ENCODE measurements at regions not wholly inside any gene's neighbourhood (a gene's known extent, or its start where the extent isn't known, plus 50 kb on each side); places are given as distances from the start of the nearest gene placed in this dataset.

DNA sequence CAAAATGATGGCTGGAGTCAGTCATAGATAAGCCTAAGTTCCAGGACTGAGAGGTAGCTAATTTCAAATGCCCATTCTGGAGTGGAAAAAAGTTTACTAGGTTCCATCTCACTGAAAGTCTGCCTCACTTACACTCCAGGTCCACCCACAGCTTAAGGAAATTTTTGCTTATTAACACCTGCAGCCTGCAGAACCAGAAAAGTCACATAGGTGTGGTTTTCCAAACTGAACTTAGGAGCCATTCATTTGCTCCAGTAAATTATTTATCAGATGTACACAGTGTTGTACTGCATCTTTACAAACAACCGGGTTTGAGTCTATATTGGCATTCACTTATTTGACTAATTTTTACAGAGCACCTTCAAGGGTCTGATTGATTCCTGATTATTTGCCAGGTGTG is 157.4 kb upstream of the ARID2 start:
- TF ChIP-seq, protein P1, sequence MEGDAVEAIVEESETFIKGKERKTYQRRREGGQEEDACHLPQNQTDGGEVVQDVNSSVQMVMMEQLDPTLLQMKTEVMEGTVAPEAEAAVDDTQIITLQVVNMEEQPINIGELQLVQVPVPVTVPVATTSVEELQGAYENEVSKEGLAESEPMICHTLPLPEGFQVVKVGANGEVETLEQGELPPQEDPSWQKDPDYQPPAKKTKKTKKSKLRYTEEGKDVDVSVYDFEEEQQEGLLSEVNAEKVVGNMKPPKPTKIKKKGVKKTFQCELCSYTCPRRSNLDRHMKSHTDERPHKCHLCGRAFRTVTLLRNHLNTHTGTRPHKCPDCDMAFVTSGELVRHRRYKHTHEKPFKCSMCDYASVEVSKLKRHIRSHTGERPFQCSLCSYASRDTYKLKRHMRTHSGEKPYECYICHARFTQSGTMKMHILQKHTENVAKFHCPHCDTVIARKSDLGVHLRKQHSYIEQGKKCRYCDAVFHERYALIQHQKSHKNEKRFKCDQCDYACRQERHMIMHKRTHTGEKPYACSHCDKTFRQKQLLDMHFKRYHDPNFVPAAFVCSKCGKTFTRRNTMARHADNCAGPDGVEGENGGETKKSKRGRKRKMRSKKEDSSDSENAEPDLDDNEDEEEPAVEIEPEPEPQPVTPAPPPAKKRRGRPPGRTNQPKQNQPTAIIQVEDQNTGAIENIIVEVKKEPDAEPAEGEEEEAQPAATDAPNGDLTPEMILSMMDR (IDR thresholded peaks at IDR 0.05; ENCODE audit: unreplicated experiment), result no peak
- no peak for DNase-seq (ENCODE audit: unreplicated experiment)
- intact Hi-C loops (cut with micrococcal nuclease), result no loop called here

DNA sequence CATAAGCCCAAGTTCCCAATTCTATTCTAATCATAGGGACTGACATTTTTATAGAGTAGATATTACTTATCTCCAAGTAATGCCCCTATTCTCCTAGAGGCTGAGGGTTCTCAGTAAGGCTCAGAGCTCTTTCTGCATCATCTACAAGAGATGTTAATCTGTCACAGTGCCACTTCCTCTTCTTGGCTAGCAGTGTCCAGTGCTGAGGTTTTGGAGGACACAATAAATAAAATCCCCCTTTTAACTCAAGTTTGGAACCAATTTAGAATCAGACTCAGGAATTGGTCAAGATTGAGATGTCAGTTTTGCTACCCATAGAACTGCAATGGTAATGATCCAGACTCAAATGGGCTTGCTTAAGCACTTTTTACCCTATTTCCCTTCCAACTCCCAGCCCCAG is 154.1 kb upstream of the ARID2 start:
- Mint-ChIP-seq H3K4me1 (ENCODE audit: insufficient read depth, unreplicated experiment) (no peaks in the 10 kb centered on the region), H3K4me3 (ENCODE audit: unreplicated experiment) (no peak overlapping the region), H3K27me3 (ENCODE audit: insufficient read depth, unreplicated experiment) (no peaks in the 10 kb centered on the region), H3K36me3 (ENCODE audit: insufficient read depth, unreplicated experiment) (no peaks in the 10 kb centered on the region), H3K27ac (ENCODE audit: low read depth, unreplicated experiment) (no peak overlapping the region), H3K9me3 (ENCODE audit: unreplicated experiment) (no peaks in the 10 kb centered on the region)
- TF ChIP-seq, protein P1 (IDR thresholded peaks at IDR 0.05; ENCODE audit: unreplicated experiment), result no peak
- DNase-seq (ENCODE audit: unreplicated experiment), result no peak
- POLR2A ChIA-PET, result no interaction called here
- intact Hi-C loops (cut with micrococcal nuclease), result no loop called here
- CTCF ChIA-PET, result interaction anchor here (1.7 kb wide), 1 partner anchor 31 kb away, joined by 6 read pairs; no protein-coding TSS in a partner anchor
- BruUV-seq (replicated peaks), result no TSS peak

More for the DNA sequence above, 157.4 kb upstream of the ARID2 start:
- BruUV-seq (replicated peaks), result no TSS peak
- ChIA-PET POLR2A (no interaction called here), CTCF (interaction anchor here (0.6 to 1.4 kb wide), 4 partner anchors 13 to 33 kb away, joined by 3 to 4 read pairs (median 4); no protein-coding TSS in a partner anchor)
- no peak overlapping the region for H3K4me3 Mint-ChIP-seq (ENCODE audit: unreplicated experiment)
- H3K36me3 Mint-ChIP-seq (ENCODE audit: insufficient read depth, unreplicated experiment), result no peaks in the 10 kb centered on the region
- H3K27me3 Mint-ChIP-seq (ENCODE audit: insufficient read depth, unreplicated experiment), result no peaks in the 10 kb centered on the region
- H3K4me1 Mint-ChIP-seq (ENCODE audit: insufficient read depth, unreplicated experiment), result no peaks in the 10 kb centered on the region
- H3K9me3 Mint-ChIP-seq (ENCODE audit: unreplicated experiment), result no peaks in the 10 kb centered on the region
- H3K27ac Mint-ChIP-seq (ENCODE audit: low read depth, unreplicated experiment), result no peak overlapping the region

DNA sequence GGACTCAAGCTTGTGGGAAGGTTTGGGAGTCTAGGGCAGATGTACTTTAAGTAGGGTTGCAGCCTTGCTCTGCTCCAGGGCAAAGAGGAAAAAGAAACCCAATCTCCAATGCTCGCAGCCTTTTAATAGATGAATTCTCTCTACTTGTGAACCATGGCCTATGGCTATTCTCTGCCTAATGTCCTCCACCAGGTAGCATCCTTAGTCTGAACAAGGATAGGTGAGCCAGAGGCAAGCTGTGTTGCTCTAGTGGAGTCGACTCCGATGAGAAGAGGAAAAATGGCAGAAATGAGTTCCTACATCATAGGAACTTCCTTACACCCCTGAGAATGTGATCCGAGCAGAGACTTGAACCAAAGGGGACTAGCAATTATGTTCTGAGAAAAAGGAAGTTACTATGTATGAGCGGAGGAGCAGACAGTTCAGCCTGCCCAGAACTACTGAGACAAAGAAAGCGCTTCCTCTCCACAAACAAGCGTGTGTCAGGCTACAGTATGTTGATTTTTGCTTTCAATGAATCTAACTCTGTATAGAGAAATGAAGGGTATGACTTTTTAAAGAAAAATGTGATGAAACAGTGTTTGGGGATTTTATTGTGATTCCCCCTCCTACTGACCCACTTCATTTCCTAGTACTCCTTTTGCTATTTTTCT is 153.6 kb upstream of the ARID2 start:
- H3K36me3 Mint-ChIP-seq (ENCODE audit: insufficient read depth, unreplicated experiment), result no peaks in the 10 kb centered on the region
- DNase-seq (ENCODE audit: unreplicated experiment), result no peak
- no peaks in the 10 kb centered on the region for H3K27me3 Mint-ChIP-seq (ENCODE audit: insufficient read depth, unreplicated experiment)
- no peaks in the 10 kb centered on the region for H3K4me1 Mint-ChIP-seq (ENCODE audit: insufficient read depth, unreplicated experiment)
- H3K4me3 Mint-ChIP-seq (ENCODE audit: unreplicated experiment), result no peak overlapping the region
- no peak overlapping the region for H3K27ac Mint-ChIP-seq (ENCODE audit: low read depth, unreplicated experiment)
- BruUV-seq (replicated peaks), result no TSS peak
- POLR2A ChIA-PET, result no interaction called here
- intact Hi-C loops (cut with micrococcal nuclease), result no loop called here
- CTCF ChIA-PET, result interaction anchor here (1.7 kb wide), 1 partner anchor 32 kb away, joined by 6 read pairs; no protein-coding TSS in a partner anchor
- no peaks in the 10 kb centered on the region for H3K9me3 Mint-ChIP-seq (ENCODE audit: unreplicated experiment)
- TF ChIP-seq, protein P1 (IDR thresholded peaks at IDR 0.05; ENCODE audit: unreplicated experiment), result no peak

DNA sequence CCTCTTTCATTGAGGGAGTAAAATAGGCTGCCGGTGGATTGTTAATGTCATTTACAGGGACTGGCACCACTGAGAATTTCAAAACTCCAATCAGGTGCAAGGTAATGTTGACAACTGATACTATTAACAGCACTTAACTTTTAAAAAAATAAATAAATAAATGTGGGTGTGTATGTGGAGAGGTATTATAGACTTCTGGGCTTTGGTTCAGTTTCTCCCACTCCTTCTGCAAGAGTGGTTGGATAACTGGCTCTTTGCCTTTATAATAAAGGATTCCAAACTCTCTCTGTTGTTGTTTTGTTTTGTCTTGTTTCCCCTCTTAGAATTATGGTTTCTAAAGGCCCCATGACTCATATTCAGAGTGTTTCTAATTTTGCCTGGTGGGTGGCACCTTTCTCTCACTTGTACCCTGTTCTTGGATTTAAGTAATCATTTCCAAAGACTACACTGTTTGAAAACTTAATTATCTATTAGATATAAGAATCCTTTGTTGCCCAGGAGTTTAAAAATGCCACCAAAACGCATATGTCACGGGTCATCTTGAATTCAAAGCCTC is 151.6 kb upstream of the ARID2 start:
- Mint-ChIP-seq H3K4me3 (ENCODE audit: unreplicated experiment) (no peak overlapping the region), H3K27ac (ENCODE audit: low read depth, unreplicated experiment) (no peak overlapping the region), H3K4me1 (ENCODE audit: insufficient read depth, unreplicated experiment) (no peaks in the 10 kb centered on the region), H3K27me3 (ENCODE audit: insufficient read depth, unreplicated experiment) (no peaks in the 10 kb centered on the region), H3K9me3 (ENCODE audit: unreplicated experiment) (peaks cover 6% of the 10 kb centered on the region), H3K36me3 (ENCODE audit: insufficient read depth, unreplicated experiment) (no peaks in the 10 kb centered on the region)
- ChIA-PET POLR2A (no interaction called here), CTCF (no interaction called here)
- intact Hi-C loops (cut with micrococcal nuclease), result no loop called here
- no TSS peak for BruUV-seq (replicated peaks)
- TF ChIP-seq, protein P1 (IDR thresholded peaks at IDR 0.05; ENCODE audit: unreplicated experiment), result no peak
- DNase-seq (ENCODE audit: unreplicated experiment), result peak; percentile 0

Data from MCF 10A (cell line).